ENCODE measurements at regions not wholly inside any gene's neighbourhood (a gene's known extent, or its start where the extent isn't known, plus 50 kb on each side); places are given as distances from the start of the nearest gene placed in this dataset.

DNA sequence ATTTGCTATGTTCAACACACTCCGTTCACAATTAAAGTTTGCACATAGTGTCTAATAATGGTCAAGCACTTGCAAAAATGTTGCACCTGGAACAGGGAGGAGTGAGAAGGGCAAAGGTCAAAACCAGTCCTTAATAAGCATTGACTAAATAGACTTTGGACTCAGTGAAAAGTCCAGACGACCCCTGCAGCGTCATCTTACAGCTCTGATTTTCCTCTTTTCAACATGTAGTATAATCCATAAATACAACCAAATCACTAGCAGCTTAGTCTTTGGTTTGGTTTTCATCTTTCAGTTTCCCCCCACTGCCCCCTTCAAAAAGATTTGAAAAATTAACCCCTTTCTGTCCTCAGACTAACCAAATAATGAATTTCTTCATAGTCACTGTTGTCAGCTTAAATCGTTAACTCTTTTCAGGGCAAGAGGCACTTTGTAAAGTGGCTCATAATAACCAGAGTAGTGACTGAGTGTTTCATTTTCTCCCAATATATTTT is 290.3 kb downstream of the PTPRC start:
- peaks cover 0 to 2% of the 10 kb centered on the region in 2 donors for H3K4me1 ChIP-seq

DNA sequence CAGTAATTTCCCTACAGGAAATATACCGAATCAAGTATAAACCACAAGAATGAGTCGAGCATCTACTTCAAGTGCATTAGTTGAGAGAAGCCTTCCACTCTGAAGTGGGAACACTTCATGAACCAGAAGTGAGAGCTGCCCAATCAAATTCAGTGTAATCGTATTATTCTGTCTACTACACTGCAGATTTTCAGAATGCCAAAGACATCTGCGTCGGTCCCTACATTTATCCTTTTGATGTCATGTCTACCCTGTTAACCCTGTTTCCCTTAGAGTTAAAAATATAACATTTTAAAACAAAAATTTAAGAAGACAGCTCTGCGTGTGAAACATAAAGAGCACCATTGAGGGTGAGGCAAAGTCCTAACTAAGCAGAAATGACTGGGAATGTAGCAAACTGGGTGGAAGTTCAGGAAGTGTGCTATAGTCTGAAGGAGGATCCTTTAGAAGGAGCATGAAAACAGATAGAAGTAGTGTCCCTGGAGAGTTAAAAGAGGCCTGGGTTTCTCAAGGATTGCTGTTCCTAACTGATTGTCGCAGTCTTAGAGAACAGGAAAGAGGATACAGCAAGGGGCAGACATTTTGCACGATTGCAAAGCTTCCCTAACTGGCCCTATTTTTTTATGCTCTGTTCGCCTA is 291.2 kb downstream of the PTPRC start:
- H3K27ac ChIP-seq: peak overlapping the region in 1 of 2 donors; percentile 24

More for the DNA sequence above, 290.3 kb downstream of the PTPRC start:
- no peaks in the 10 kb centered on the region for H3K9me3 ChIP-seq
- no peak overlapping the region for H3K27ac ChIP-seq
- H3K4me3 ChIP-seq: no peak overlapping the region
- no peaks in the 10 kb centered on the region for H3K27me3 ChIP-seq
- H3K36me3 ChIP-seq: no peaks in the 10 kb centered on the region
- TF ChIP-seq, protein P1, sequence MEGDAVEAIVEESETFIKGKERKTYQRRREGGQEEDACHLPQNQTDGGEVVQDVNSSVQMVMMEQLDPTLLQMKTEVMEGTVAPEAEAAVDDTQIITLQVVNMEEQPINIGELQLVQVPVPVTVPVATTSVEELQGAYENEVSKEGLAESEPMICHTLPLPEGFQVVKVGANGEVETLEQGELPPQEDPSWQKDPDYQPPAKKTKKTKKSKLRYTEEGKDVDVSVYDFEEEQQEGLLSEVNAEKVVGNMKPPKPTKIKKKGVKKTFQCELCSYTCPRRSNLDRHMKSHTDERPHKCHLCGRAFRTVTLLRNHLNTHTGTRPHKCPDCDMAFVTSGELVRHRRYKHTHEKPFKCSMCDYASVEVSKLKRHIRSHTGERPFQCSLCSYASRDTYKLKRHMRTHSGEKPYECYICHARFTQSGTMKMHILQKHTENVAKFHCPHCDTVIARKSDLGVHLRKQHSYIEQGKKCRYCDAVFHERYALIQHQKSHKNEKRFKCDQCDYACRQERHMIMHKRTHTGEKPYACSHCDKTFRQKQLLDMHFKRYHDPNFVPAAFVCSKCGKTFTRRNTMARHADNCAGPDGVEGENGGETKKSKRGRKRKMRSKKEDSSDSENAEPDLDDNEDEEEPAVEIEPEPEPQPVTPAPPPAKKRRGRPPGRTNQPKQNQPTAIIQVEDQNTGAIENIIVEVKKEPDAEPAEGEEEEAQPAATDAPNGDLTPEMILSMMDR (IDR thresholded peaks at IDR 0.05): no peak
- DNase-seq (ENCODE audit: low spot score): no peak

DNA sequence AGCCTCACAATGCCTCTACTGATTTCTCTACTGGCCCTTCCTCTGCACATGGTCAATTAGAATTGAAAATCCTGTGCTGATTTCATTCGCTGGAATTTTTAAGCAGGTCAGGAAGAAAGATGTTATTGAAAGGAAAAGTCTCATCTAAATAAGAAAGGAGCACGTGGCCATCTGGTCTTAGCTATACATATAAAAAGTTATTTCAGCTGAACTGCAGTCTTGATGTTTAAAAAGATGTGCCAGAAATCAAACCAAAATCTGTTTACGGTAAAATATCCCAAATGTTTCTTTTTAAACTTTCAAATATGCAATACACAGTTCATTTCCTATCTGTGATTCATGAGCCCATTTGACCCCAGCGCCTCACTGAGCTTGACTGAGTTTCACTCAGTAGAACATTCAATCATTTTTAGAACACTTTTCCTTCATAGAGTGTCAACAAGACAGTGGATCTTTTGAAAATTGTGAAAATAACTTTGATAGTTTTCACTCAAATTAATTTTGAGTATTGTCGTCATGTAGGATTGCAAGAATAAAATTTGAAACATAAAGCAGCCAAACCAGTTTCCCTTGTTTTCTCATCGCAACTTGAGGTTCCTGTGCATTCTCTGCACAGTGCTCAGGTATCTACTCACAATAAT is 293.6 kb downstream of the PTPRC start:
- Histone ChIP-seq H3K4me3 (no peak overlapping the region), H3K4me1 (peaks cover 0 to 21% of the 10 kb centered on the region in 2 donors), H3K27ac (no peak overlapping the region), H3K36me3 (no peaks in the 10 kb centered on the region), H3K27me3 (no peaks in the 10 kb centered on the region), H3K9me3 (no peaks in the 10 kb centered on the region)
- TF ChIP-seq, protein P1 (IDR thresholded peaks at IDR 0.05): no peak
- DNase-seq (ENCODE audit: low spot score): no peak

More for the DNA sequence above, 291.2 kb downstream of the PTPRC start:
- Histone ChIP-seq H3K27me3 (no peaks in the 10 kb centered on the region), H3K36me3 (no peaks in the 10 kb centered on the region), H3K9me3 (no peaks in the 10 kb centered on the region), H3K4me1 (peaks cover 0 to 11% of the 10 kb centered on the region in 2 donors), H3K4me3 (peak overlapping the region in 1 of 2 donors; percentile 21)
- DNase-seq (ENCODE audit: low spot score): no peak
- TF ChIP-seq, protein P1 (IDR thresholded peaks at IDR 0.05): no peak

DNA sequence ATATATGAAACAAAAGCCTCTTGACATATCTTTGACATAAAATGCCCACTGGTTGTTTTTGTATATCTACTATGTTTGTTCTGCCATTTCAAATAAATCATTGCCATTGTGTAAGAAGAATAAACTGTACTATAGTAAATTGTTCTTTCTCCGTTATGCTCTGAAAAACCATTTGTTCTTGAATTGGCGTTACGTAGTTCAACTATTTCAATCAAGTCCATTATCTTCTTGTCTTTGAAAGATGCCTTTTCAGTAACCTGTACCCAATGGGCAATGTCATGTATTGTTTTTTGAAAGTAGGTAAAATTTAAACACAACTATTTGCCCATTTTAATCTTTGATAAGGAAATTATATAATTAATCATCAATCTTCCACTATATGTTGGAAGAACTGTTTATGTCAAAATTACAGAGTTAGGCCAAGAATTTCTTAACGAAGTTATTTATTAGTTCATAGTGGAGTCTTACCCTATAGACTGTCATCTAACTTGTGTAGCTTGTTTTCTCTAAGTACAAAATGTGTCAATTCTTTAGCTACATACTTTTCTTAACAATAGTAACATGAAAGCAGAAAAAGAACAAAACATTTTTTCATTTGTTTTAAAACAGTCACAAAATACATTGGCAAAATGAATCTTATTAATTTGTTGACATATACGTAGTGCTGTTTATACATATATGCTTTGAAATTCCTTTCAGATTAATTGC is 294.8 kb downstream of the PTPRC start:
- Histone ChIP-seq H3K36me3 (no peaks in the 10 kb centered on the region), H3K4me3 (no peak overlapping the region), H3K27ac (peak overlapping the region in 1 of 2 donors; percentile 73), H3K27me3 (no peaks in the 10 kb centered on the region), H3K4me1 (peaks cover 0 to 21% of the 10 kb centered on the region in 2 donors), H3K9me3 (no peaks in the 10 kb centered on the region)
- TF ChIP-seq, protein P1 (IDR thresholded peaks at IDR 0.05): no peak
- DNase-seq (ENCODE audit: low spot score): no peak

DNA sequence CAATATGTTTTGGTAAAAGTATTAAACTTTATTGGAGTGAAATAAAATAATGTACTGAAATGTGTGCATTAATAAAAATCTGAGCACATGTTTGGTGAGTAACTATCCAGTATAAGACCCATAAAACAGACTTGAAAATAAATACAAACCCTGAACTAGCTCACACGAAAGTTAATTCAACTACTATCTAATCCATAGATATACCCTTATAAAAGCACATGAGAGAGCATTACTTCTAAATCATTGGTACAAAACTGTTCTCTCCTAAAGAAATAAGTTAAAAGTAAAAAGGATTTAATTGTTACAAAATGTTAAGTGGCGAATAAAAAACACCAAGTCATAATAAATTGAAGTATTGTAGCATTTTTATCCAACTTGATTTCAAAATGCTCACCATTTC is 295.6 kb downstream of the PTPRC start:
- Histone ChIP-seq H3K27ac (peak overlapping the region; percentile 73 to 76), H3K9me3 (no peaks in the 10 kb centered on the region), H3K36me3 (no peaks in the 10 kb centered on the region), H3K4me3 (peak overlapping the region; percentile 28 to 59), H3K4me1 (peaks cover 0 to 21% of the 10 kb centered on the region in 2 donors), H3K27me3 (no peaks in the 10 kb centered on the region)
- no peak for DNase-seq (ENCODE audit: low spot score)
- TF ChIP-seq, protein P1 (IDR thresholded peaks at IDR 0.05): no peak

All from right atrium auricular region (tissue), 2 donors.